T-helper 1 cell treated with Interleukin-12 subunit alpha and Interleukin-12 subunit beta and Interleukin-4 antibody, amounts not matched to agents 30 μg/mL and 1 μg/mL, for 36 hours (primary cell): ENCODE measurements at regions not wholly inside any gene's neighbourhood (a gene's known extent, or its start where the extent isn't known, plus 50 kb on each side); places are given as distances from the start of the nearest gene placed in this dataset.

Source experiments
- H3K27ac Mint-ChIP-seq: one replicate; pipeline ENCODE4 v1.8.0; 2021; ENCODE audit warnings: mild to moderate bottlenecking, mixed read lengths
- H3K27me3 Mint-ChIP-seq: one replicate; pipeline ENCODE4 v1.8.0; 2021; ENCODE audit warnings: low read depth, mixed read lengths
- H3K36me3 Mint-ChIP-seq: one replicate; pipeline ENCODE4 v1.8.0; 2021; ENCODE audit warnings: low read depth, mixed read lengths
- H3K4me1 Mint-ChIP-seq: one replicate; pipeline ENCODE4 v1.8.0; 2021; ENCODE audit warnings: low read depth, mixed read lengths
- H3K4me3 Mint-ChIP-seq: one replicate; pipeline ENCODE4 v1.8.0; 2021; ENCODE audit warnings: mild to moderate bottlenecking, moderate library complexity, mixed read lengths
- H3K9me3 Mint-ChIP-seq: one replicate; pipeline ENCODE4 v1.8.0; 2021; ENCODE audit warnings: mixed read lengths

GRCh38 chr16:17836868-17837602, 366.3 kb upstream of the XYLT1 start:
- no peak overlapping the region for H3K27ac Mint-ChIP-seq
- no peaks in the 10 kb centered on the region for H3K27me3 Mint-ChIP-seq
- H3K9me3 Mint-ChIP-seq = peaks cover 4% of the 10 kb centered on the region
- H3K4me1 Mint-ChIP-seq = no peaks in the 10 kb centered on the region
- H3K36me3 Mint-ChIP-seq = no peaks in the 10 kb centered on the region
- H3K4me3 Mint-ChIP-seq = no peak overlapping the region

DNA sequence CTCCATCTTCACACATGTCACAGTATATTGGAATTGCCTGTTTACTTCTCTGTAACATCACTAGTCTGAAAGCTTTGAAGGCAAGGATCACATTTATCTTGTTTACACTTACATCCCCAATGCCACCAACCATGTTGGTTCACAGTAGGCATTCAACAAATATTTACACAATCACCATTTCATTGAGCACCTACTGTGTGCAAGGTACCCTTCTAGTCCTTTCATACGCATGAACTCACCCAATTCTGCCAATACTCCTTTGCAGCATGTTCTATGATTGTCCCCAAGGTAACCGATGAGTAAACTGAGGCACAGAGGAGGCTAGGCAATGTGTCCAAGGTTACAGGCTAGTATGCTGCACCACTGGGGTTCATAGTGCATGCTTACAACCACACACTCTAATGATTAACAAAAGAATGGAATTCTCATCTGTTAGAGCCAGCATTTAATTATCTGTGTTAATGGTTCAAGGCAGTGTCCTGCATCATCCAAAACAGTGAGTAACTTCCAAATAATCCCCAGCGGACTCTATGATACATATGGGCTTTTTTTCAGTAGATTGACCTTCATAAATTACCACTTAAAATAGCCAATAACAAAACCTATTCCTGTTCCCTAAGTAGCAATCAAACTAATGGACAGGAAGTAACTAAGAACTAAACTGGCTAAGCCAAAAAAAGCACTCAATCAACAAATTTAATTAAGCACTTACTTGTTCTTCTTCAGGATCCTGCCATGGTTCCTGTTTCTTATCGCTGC, 364.5 kb upstream of the XYLT1 start:
- Mint-ChIP-seq H3K4me1 (no peaks in the 10 kb centered on the region), H3K9me3 (no peaks in the 10 kb centered on the region), H3K36me3 (no peaks in the 10 kb centered on the region), H3K27me3 (no peaks in the 10 kb centered on the region), H3K27ac (no peak overlapping the region), H3K4me3 (no peak overlapping the region)

DNA sequence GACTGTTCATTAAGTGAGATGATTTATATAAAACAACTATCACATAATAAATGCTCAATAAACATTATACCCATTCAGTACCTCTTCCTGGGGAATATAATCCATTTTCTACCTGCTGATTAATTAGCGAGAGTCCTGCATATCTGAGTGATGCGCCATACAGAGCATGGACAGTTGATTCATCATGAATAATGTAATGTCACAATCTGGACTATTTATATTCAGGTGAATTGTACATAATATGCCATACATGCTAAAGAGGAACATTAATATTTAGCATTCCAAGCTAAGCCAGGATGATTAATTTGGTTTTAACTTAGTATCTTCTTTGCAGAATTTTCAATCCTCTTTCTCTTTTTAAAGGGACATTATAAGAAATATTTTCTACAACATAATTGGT, 362.0 kb upstream of the XYLT1 start:
- Mint-ChIP-seq H3K9me3 (no peaks in the 10 kb centered on the region), H3K36me3 (no peaks in the 10 kb centered on the region), H3K27me3 (no peaks in the 10 kb centered on the region), H3K4me3 (no peak overlapping the region), H3K27ac (no peak overlapping the region), H3K4me1 (no peaks in the 10 kb centered on the region)

DNA sequence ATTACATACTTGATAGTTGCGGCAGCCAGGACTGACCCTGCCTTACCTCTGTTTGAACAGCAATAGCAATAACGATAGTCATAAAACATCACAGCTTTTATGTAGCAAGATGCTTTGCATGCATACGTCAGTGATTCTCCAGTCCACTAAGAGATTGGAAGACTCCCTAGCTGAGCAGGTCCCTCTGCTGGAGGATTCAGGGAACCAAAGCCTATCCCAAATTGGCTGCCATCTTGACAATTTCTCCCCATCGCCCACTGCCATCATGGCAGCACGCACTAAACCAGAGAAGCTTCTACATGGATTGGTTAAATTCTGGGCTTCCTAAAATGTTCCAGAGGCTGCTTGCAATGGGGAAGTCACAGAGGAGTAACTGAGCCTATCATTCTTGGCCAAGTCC, 360.6 kb upstream of the XYLT1 start:
- Mint-ChIP-seq H3K4me1 (no peaks in the 10 kb centered on the region), H3K4me3 (no peak overlapping the region), H3K36me3 (no peaks in the 10 kb centered on the region), H3K27me3 (no peaks in the 10 kb centered on the region), H3K9me3 (no peaks in the 10 kb centered on the region), H3K27ac (no peak overlapping the region)

GRCh38 chr16:17830651-17831050, 359.9 kb upstream of the XYLT1 start:
- Mint-ChIP-seq H3K27me3 (no peaks in the 10 kb centered on the region), H3K4me3 (no peak overlapping the region), H3K27ac (no peak overlapping the region), H3K4me1 (no peaks in the 10 kb centered on the region), H3K36me3 (no peaks in the 10 kb centered on the region), H3K9me3 (no peaks in the 10 kb centered on the region)

- no peak overlapping the region for H3K27ac Mint-ChIP-seq
- no peak overlapping the region for H3K4me3 Mint-ChIP-seq
- H3K27me3 Mint-ChIP-seq = no peaks in the 10 kb centered on the region
- no peaks in the 10 kb centered on the region for H3K4me1 Mint-ChIP-seq
- H3K9me3 Mint-ChIP-seq = no peaks in the 10 kb centered on the region
- no peaks in the 10 kb centered on the region for H3K36me3 Mint-ChIP-seq
Measured at GRCh38 chr16:17829811-17830210, 359.1 kb upstream of the XYLT1 start.

DNA sequence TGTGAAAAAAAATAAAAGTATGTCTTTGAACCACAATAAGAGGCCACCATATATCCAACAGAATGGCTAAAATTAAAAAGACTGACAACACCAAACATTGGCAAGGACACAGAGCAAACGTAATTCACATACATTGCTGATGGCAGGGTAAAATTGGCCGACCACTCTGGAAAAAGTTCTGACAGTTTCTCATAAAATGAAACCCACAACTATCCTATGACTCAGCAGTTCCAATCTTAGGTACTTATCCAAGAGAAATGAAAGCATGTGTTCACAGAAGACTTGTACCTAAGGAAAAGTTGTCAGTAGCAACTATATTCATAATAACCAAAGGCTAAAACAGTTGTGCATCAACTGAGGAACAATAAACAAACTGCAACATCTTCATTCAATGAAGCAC, 357.3 kb upstream of the XYLT1 start:
- H3K27ac Mint-ChIP-seq = no peak overlapping the region

GRCh38 chr16:17827313-17827712, 356.6 kb upstream of the XYLT1 start:
- no peaks in the 10 kb centered on the region for H3K36me3 Mint-ChIP-seq
- H3K27ac Mint-ChIP-seq = no peak overlapping the region
- H3K27me3 Mint-ChIP-seq = no peaks in the 10 kb centered on the region
- H3K4me1 Mint-ChIP-seq = no peaks in the 10 kb centered on the region
- no peaks in the 10 kb centered on the region for H3K9me3 Mint-ChIP-seq
- no peak overlapping the region for H3K4me3 Mint-ChIP-seq

More for the DNA sequence above, 357.3 kb upstream of the XYLT1 start:
- no peaks in the 10 kb centered on the region for H3K4me1 Mint-ChIP-seq
- H3K36me3 Mint-ChIP-seq = no peaks in the 10 kb centered on the region
- no peaks in the 10 kb centered on the region for H3K27me3 Mint-ChIP-seq
- H3K9me3 Mint-ChIP-seq = no peaks in the 10 kb centered on the region
- H3K4me3 Mint-ChIP-seq = no peak overlapping the region

- Mint-ChIP-seq H3K9me3 (peaks cover 17% of the 10 kb centered on the region), H3K4me3 (no peak overlapping the region), H3K36me3 (no peaks in the 10 kb centered on the region), H3K27me3 (no peaks in the 10 kb centered on the region), H3K4me1 (no peaks in the 10 kb centered on the region), H3K27ac (no peak overlapping the region)
Measured at GRCh38 chr16:17817943-17818342, 347.2 kb upstream of the XYLT1 start.

GRCh38 chr16:17817260-17817659, 346.5 kb upstream of the XYLT1 start:
- Mint-ChIP-seq H3K27me3 (no peaks in the 10 kb centered on the region), H3K27ac (no peak overlapping the region), H3K4me1 (no peaks in the 10 kb centered on the region), H3K9me3 (peaks cover 17% of the 10 kb centered on the region), H3K36me3 (no peaks in the 10 kb centered on the region), H3K4me3 (no peak overlapping the region)

- no peaks in the 10 kb centered on the region for H3K36me3 Mint-ChIP-seq
- H3K4me1 Mint-ChIP-seq = no peaks in the 10 kb centered on the region
- H3K4me3 Mint-ChIP-seq = no peak overlapping the region
- H3K27me3 Mint-ChIP-seq = no peaks in the 10 kb centered on the region
- H3K9me3 Mint-ChIP-seq = peaks cover 21% of the 10 kb centered on the region
- H3K27ac Mint-ChIP-seq = no peak overlapping the region
Measured at GRCh38 chr16:17812771-17813170, 342.0 kb upstream of the XYLT1 start.

GRCh38 chr16:17804857-17805256, 334.1 kb upstream of the XYLT1 start:
- Mint-ChIP-seq H3K9me3 (no peaks in the 10 kb centered on the region), H3K36me3 (no peaks in the 10 kb centered on the region)

GRCh38 chr16:17803625-17804410, 333.1 kb upstream of the XYLT1 start:
- no peaks in the 10 kb centered on the region for H3K27me3 Mint-ChIP-seq
- H3K27ac Mint-ChIP-seq = no peak overlapping the region
- H3K4me3 Mint-ChIP-seq = no peak overlapping the region
- no peaks in the 10 kb centered on the region for H3K4me1 Mint-ChIP-seq
- H3K36me3 Mint-ChIP-seq = no peaks in the 10 kb centered on the region
- H3K9me3 Mint-ChIP-seq = no peaks in the 10 kb centered on the region

More at GRCh38 chr16:17804857-17805256, 334.1 kb upstream of the XYLT1 start:
- H3K4me1 Mint-ChIP-seq = no peaks in the 10 kb centered on the region
- no peak overlapping the region for H3K4me3 Mint-ChIP-seq
- no peaks in the 10 kb centered on the region for H3K27me3 Mint-ChIP-seq
- H3K27ac Mint-ChIP-seq = no peak overlapping the region

DNA sequence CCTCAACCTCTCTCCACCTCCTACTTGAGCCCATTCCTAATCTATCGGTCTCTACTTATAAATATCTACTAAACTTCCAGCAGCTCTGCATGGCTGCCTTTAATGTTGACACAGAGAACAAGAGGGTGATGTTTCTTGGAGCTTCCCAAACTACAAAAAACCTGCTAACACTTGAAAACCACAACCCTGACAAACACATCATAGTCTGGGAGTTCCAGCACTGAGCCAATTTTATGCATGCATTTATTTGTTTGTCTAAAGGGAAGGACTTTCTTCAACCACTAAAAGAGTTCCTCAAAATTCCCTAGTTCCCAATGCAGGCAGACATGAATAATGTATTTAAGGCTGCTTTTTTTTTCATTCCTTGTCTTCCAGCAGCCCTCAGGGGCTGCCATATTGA, 331.8 kb upstream of the XYLT1 start:
- H3K36me3 Mint-ChIP-seq = no peaks in the 10 kb centered on the region
- no peaks in the 10 kb centered on the region for H3K27me3 Mint-ChIP-seq
- H3K4me3 Mint-ChIP-seq = no peak overlapping the region
- no peak overlapping the region for H3K27ac Mint-ChIP-seq
- no peaks in the 10 kb centered on the region for H3K9me3 Mint-ChIP-seq
- no peaks in the 10 kb centered on the region for H3K4me1 Mint-ChIP-seq

DNA sequence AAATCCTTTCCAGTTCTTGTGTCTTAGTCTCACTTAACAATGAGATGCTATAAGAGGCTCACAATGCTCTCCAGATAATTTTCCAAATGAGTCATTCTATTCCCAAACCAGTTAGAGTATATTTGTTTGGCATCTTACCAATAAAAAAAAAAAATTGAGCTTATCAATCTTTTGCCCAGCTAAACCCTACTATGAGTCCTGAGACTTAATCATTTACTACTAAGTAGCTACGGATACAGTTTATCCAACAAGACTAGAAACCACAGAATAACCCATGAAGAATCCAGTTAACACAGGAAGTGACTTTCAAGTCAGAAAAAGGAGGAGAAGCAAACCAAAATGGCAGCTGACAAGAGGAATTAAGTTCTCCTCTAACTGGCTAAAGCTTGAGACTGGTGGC, 330.3 kb upstream of the XYLT1 start:
- H3K9me3 Mint-ChIP-seq = no peaks in the 10 kb centered on the region
- H3K27me3 Mint-ChIP-seq = no peaks in the 10 kb centered on the region
- no peaks in the 10 kb centered on the region for H3K36me3 Mint-ChIP-seq
- H3K27ac Mint-ChIP-seq = no peak overlapping the region
- no peaks in the 10 kb centered on the region for H3K4me1 Mint-ChIP-seq
- H3K4me3 Mint-ChIP-seq = no peak overlapping the region
